DMS79 treated with DMSO at 0.1 percent for 48 hours (cell line): ENCODE measurements at regions not wholly inside any gene's neighbourhood (a gene's known extent, or its start where the extent isn't known, plus 50 kb on each side); places are given as distances from the start of the nearest gene placed in this dataset.
"Not testable (repeated sequence)": the region's sequence is repeated elsewhere in the genome, so short reads cannot be mapped to it uniquely, and the experiment has no call there.

ENCODE experiments used
- DNase-seq: peaks from one replicate; lab custom pipeline; 2025; lab: John Stamatoyannopoulos, UW

DNA sequence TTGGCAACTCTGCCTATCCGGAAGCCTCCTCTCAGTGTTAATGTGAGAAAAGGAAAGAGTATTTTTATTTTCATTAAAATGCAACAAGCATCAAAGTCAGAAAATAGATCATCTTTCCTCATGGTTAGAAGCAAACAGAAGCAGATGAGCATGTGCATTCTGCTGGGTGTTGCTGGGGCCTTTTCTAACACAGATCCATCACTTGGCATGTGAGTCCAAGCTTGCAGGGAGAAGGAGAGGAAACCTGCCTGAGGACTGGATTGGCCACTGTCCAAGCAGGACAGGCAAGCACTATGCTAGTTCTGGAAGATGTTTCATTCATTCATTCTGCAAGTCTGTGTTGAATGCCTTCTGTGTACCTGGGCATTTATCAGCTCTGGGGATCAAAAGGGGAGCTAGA lies 348.7 kb upstream of the PCSK5 start:
- DNase-seq: no peak

DNA sequence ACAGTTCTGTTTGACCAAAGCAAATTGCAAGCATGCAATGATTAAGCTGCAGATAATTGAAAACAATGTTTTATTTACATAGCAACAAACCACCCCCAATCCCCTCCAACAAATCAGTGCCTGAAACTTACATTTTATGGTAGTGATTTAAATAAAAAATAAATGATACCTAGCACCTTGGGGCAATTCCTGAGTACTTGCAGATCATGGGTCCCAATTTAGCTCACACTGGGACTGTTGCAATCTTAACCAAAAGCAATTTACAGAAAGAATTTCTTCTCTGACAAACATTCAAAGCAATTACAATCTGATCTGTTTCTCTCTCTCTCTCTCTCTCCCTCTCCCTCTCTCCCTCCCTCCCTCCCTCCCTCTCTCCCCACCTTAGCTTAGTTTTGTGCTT lies 345.7 kb upstream of the PCSK5 start:
- no peak for DNase-seq

DNA sequence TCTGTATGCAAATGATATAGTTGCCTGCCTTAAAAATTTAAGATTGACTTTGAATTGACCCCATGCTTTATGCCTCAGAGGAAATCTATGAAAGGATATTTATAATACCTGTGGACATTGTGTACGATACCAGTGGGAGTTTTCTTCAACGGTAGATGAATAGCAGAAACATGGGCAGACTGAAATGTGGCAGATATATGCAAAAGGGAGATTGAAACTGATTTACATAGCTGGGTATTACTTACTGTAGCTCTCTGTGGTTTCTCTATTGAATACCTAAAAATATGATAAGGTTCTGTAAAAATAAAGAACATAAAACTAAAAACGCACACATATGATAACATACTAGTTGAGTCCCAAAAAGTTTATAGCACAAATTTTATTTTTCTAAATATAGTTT lies 345.2 kb upstream of the PCSK5 start:
- DNase-seq: no peak

DNA sequence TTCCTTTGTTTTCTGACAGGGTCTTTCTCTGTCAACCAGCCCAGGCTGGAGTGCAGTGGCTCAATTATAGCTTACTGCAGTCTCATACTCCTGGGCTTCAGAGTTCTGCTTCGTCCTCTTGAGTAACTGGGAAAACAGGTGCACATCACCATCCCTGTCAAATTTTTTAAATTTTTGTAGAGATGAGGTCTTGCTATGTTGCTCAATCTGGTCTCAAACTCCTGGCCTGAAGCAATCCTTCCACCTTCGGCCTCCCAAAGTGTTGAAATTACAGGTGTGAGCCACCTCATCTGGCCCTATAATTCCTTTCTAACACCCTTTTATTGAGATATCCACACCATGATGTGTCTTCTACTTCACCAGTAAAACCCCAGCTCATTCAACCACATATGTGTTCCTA lies 341.6 kb upstream of the PCSK5 start:
- DNase-seq: no peak

DNA sequence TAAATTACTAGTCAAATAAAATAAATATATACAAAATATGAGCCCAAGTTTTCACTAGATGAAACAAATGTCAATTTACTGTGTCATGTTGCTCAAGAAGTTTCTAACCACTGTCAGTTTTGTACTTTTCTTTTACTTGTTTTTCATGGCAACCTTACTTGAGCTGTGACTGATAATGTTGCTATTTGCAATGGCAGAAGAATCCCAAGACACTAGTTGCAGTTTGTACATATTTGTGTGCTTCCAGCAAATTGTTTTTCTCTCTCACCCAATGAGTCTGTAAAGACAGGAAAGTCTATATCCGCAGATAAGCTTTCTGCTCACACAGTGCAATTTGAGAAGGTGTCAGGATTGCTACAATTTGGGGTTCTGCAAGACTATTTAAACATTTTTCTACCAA lies 338.6 kb upstream of the PCSK5 start:
- DNase-seq: no peak

DNA sequence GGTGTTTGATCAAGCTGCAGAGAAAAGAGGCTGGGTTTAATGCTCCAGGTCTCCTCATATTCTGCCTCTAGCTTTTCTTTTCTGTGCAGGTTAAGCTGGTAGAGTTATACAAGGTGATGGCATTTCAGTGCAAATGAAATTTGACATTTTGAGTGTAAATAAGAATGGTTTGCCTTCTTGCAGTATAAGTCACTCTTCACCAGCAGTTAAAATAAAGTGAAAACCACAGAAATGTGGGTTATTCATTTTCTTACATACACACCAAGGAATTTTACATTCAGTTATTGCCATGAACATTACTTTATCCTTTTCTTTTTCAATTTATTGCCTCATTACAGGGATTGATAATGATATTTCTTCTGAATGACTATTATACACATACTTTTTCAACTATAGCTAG lies 337.5 kb upstream of the PCSK5 start:
- DNase-seq: no peak

DNA sequence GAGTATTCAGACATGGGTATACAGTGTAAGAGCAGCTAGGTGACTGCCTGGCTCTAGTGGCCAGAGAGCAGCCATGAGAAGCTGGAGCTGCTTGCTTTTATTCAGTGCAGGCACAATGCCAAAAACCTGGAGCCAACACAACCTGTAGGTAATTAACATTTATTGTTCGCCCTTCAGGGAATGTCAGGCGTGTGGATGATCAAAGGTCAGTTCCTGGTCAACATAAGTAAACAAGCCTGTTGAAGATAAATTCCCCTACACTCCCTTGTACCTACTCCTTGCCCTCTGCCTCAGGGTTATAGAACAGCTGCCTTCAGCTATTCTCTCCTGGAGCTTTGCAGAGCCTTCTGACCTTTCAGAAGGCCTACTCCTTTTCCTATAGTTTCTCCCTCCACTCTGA lies 323.7 kb upstream of the PCSK5 start:
- DNase-seq: not testable (repeated sequence)

DNA sequence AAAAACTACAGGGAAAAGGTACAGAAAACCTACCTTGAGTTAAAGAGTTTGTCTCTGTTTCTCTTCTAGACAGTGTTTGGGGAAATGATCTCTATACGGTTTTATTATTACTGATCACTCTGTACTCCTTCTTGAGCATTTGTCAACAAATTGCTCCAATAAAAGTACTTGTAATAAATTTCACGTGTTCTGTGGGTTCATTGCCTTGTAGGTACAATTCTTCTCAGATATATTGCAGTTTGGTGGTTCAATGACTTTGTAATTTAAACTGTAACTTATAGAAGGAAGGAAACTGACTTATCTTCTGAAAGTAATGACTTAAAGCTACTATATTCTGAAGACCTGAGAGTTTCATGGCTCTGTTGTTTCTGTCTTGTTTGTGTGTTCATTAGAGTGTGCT lies 319.9 kb upstream of the PCSK5 start:
- no peak for DNase-seq

DNA sequence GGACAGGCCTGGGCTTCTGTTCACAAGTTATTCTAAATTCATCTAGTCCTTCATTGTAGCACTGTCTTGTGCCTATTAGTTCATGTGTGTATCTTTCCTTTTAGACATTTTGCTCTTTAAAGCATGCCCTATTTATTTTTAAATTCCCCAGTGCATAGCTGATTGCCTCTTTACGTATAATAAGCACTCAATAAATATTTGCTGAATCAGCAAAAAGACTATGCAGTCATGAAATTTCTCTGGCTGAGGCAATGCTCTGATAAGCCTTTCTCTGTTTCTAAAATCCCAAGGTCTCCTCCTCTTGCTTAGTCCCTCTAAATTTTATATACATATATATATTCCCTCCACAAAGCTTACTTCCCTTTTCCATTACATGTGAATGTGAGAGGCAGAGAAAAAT lies 315.9 kb upstream of the PCSK5 start:
- no peak for DNase-seq

DNA sequence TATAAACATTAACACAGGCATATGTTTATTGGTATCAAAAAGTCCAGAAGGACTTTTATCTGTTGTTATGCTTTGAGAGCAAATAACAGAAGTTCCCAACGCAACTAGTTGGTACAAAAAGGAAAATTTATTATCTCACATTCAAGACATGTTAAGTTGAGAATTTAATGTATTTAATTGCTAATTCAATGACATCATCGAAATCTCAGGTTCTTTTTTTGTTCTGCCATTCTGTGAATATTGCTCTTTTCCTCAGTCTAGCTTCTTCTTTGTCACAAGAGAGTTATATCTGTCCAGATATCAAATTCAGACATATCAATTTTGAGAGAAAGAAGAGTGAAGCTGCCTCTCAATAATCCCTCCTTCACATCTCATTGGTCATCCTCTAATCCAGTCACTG lies 307.6 kb upstream of the PCSK5 start:
- DNase-seq: no peak

DNA sequence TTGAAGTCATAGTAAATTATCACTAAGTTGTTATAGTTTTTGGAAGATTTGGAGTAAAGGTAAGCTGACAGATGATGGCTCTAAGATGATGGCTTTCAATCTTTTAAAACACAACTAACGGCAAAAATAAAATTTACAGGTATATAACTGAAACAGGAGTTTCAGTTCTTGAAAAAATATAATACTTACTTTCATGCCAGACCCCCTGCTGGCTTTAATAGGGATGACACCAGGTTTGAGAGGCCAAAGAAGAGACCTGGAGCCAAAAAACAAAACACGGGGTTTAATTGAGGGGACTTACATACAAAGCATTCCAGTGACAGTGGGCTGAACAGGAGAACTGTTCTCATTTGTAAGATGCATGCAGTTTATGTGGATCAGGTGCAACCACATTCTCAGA lies 301.7 kb upstream of the PCSK5 start:
- DNase-seq: no peak

DNA sequence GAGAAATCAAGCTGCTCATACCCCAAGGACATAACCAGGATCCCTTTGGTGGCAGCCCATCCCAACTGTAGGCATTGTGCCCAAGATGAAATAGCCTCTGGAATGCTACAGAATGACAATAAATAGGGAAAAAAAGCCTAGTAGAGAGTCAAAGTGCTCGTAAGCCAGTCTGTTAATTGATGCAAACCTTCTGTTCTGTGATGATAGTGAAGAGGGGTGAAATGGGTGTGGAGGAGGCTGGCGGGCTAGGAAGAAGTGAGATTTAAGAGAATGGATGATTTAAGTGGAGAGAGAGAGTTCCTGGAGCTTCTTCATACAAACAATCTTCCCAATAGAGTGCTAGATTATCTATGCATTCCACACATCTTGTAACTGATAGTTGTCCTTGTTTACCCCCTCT lies 301.0 kb upstream of the PCSK5 start:
- DNase-seq: no peak

DNA sequence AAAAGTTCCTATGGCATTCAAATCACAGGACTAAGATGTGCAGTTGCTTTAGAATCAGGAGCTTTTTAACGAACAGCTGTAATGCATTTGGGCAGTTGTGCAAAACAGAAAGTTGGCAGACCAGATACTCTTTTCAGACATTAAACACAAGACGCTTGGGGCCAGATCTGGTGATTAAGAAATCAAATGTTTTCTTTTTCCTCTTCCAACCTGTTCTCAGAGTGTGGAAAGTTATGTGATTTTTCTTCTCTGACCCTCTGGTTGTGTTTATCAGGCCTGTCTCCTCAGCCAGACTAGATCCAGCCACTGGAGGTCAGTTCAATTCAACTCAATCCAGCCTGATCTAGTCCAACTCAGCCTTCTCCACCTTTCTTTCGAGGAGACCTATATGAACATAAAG lies 298.5 kb upstream of the PCSK5 start:
- no peak for DNase-seq

DNA sequence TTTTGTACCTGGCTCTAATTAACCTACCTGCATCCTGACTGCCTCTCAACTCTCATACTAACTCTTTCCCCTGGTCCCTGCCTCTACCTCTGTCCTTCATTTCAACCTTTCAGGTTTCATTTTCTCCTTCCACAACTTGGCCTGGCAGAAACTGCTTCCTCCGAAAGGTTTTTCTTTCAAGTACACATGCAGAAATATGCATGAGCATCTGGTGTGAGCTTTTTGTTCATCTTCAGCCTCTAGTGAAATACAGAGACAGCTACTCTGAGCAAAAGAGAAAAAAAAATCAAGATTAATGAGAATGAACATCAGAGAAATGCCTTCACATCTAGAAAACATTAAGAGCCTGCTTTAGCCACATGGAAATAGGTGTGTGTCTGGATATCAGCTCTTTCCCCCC lies 297.9 kb upstream of the PCSK5 start:
- DNase-seq: no peak

DNA sequence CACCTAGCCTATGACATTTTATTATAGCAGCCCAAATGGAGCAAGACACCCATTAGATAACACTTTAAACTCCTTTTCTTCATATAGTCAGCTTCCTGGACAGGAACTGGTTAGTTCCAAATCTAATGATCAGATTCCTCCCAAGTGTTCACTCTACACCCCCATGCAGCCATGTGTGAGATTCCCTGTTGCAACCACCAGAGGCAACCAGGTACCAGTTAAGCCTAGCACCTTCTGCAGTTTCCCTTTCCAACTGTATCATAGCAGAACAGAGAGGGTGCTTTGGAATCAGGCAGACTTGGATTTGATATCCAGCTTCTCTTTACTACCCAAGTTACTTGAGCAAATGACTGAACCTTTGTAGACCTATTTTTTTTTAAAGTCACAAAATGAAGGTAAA lies 296.6 kb upstream of the PCSK5 start:
- no peak for DNase-seq

DNA sequence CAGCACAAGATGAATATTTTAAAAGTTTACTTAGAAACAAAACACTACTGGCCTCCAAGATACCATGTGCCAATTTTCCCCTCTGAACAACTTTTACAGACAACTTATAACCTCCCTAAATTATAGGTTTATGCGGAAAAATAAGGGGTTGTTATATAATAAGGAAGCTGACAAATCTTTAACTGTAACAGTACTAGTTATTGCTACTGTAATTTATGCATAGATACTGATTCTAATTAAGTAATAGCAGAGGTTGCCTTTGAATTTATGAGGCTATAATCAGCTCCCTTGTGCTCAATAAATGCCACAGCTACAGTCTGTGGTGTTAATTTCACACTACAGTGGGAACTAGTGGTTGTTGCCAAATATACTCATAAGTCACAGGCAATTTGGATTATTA lies 291.3 kb upstream of the PCSK5 start:
- no peak for DNase-seq

DNA sequence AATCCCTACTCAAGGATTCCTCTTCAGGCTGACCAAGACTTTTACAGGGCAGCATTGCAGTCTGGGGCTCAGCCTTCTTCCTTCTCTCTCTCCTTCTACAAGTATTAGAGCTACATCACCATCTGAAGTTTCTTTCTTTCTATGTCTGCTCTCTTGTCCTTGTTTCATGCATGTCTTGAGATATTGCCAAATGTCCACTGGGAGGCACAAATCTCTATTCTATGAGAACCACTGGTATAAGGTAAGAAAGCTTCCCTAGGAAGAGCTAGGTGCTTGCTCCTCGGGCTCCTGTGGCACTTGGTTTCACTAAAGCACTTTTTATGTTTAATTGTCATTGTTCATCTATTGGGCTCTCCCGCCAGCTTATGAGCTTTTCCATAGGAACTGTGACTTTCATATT lies 289.2 kb upstream of the PCSK5 start:
- DNase-seq: no peak

DNA sequence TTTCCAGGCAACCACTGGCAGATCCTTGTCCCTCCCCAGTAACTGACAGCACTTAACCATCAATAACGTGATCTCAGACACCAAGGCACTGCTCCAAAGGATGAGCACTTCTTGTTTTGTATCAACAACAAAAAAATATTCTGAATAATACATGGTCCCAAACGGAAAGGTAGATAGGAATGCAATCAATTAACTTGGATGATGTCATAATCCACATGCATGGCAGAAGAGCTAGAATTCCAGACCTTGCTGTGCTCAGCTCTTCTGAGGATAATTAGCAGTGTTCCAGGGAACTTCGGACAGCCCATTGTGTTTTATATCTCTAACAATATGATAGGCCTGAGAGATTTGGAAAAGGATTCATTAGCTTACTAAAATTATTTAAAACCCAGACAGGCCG lies 288.4 kb upstream of the PCSK5 start:
- DNase-seq: no peak

DNA sequence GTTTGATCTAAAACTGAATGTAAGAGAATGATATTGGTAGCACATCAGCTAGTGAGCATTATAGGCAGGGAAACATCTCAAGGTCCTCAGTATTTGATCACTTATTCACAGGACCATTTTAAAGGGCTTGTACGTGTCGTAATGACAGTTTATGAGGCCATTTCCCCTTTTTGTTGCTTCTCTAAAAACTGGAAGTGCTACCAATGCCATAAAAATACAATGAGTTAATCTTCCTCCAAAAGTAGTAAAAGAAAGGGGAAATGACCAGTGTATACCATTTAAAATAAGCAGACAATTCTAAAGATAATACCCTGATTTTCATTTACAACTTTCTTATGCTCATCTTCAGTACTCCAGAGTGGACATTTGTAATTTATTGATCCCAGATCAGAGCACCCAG lies 285.8 kb upstream of the PCSK5 start:
- DNase-seq: no peak

DNA sequence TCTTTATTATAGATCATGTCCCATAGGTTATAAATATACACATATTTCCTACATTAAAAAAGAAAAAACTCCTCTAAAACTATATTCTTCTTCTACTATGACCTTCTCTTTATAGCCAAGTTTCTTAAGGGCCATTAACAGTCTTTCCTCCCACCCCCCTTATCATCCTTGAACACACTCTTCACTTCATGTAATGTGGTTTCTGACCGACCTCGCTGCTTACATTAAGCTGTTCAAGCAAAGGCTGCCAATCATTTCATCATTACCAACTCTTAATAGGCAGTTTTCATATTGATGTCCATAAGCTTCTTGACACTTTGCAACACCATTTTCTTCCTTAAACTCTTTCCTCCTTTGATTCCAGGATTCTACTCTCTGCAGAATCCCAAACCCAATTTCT lies 283.0 kb upstream of the PCSK5 start:
- DNase-seq: no peak

DNA sequence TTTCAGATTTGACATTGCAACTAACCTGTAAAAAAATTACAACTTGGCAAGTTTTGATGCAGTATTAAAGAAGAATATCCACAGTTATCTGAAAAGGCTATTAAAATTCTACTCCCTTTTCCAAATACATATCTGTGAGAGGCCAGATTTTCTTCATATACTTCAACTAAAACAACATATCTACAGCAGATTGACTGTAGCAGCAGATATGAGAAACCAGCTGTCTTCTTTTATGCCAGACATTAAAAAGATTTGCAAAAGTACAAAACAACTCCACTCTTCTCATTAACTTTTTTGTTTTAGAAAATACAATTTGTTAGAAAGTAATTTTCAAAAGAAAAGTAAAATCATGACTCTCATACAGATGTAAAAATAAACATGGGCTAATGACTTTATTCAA lies 281.1 kb upstream of the PCSK5 start:
- no peak for DNase-seq

DNA sequence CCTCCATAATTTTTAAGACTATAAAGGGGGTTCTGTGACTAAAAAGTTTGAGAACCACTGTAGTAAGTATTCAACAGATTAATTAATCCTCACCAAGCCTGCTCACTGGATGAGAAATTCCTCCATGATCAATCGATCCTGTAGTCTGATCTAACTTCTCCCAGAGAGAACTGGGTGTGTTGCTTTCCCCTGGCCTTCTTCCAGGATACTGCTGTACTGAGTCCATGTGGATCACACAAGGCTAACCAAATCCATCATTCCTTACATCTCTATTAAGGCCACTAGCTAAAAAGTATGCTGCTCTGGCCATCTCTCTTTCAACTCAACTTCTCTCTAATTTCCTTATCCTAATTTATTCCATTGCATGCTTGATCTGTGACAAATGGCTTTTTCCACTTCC lies 280.2 kb upstream of the PCSK5 start:
- no peak for DNase-seq

DNA sequence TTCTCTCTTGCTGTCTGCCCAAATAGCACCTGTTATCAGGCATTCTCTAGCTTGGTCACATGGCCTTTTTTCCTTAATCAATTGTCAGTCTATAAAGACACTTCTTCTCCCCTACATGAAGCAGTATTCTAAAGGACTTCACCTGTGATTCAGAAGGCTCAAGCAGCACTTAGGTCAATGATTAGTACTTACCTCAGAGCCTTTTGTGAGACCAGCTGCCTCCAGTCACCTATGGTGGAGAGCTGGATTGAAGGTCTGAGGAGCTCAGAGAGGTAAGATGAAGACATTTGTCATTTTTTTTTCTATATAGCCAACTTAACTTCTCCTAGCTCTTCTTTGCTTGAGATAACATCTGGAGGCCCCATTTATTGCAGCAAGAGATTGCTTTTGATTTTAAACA lies 278.3 kb upstream of the PCSK5 start:
- DNase-seq: peak; percentile 16

DNA sequence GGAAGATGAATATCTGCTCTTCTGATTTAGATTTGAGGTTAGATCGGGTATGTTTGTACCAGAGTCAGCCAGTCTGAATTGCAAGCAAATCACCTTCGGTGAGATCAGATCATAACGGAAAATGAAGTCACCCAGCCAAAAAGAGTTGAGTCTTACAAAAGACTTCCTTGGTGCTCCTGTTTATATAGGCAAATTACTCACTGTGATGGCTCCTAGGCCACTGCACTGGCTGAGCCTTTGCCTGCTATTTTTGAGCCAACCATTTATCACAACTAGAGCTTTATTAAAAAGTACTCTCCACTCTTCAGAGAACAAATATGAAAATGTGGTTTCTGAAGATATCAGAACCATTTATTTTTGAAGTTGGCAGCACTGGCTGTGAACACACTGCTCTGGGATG lies 277.7 kb upstream of the PCSK5 start:
- no peak for DNase-seq

DNA sequence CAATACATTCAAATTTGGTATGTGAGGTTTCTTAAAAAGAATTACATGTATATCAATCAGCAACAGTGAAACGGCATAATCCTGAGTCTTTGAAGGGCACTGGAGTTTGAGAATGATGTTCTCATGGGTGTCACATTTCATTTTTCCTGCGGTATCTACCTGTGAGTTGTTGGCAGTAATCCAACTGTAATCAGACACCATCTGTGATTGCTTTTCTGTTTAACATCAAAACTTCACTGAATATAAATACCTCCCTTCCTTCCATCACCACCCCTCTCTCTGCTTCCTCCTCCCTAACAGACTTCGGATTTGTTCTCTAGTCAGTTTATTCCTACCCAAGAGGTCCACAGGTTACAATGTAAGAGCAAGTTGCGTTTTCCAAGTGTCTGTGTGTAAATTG lies 275.2 kb upstream of the PCSK5 start:
- peak; percentile 56 for DNase-seq

DNA sequence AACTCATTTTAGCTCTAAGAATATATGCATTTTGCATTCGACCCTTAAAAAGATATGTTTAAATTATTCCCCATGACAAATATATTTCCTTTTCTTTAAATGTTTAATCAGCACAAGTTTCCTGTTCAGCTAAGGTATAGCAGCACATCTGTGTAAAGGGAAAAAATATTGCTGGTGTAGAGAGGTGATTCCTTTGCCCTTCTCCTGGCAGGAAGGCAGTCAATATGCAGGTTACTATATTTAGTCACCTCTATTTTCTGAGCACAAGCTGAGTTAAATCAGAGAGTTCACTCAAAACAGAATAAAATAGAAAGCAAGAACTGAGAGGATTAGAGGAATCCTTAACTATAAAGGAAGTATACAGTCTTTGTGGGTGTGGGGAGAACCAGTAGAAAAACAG lies 274.4 kb upstream of the PCSK5 start:
- DNase-seq: no peak
